Stimulated activated CD8-positive, alpha-beta memory T cell treated with anti-CD3 and anti-CD28 coated beads, Interleukin-15, amount 100 ng/mL, for 24 hours (primary cell): ENCODE measurements at regions not wholly inside any gene's neighbourhood (a gene's known extent, or its start where the extent isn't known, plus 50 kb on each side); places are given as distances from the start of the nearest gene placed in this dataset.
"Not testable (repeated sequence)": the region's sequence is repeated elsewhere in the genome, so short reads cannot be mapped to it uniquely, and the experiment has no call there.

Source experiments
- DNase-seq: peaks from one replicate; pipeline ENCODE4 v3.0.0-alpha.2; 2020; ENCODE audit warnings: low read depth

- no peak for DNase-seq
These were observed 309.8 kb upstream of the TMEM132C start for GRCh38 chr12:127957001-127957660.

GRCh38 chr12:127962303-127962702 is 304.7 kb upstream of the TMEM132C start:
- no peak for DNase-seq

- no peak for DNase-seq
These were observed 303.0 kb upstream of the TMEM132C start for GRCh38 chr12:127963933-127964332.

- DNase-seq, result no peak
These were observed 302.3 kb upstream of the TMEM132C start for GRCh38 chr12:127964717-127965116.

GRCh38 chr12:127966331-127966730 is 300.6 kb upstream of the TMEM132C start:
- no peak for DNase-seq

- DNase-seq, result no peak
These were observed 296.5 kb upstream of the TMEM132C start for GRCh38 chr12:127970491-127970890.

- no peak for DNase-seq
These were observed 286.4 kb upstream of the TMEM132C start for GRCh38 chr12:127980585-127980984.

- no peak for DNase-seq
These were observed 285.1 kb upstream of the TMEM132C start for GRCh38 chr12:127981875-127982274.

- DNase-seq, result not testable (repeated sequence)
These were observed 283.7 kb upstream of the TMEM132C start for GRCh38 chr12:127983213-127983791.

GRCh38 chr12:127984386-127985055 is 282.4 kb upstream of the TMEM132C start:
- DNase-seq, result no peak

- no peak for DNase-seq
These were observed 279.6 kb upstream of the TMEM132C start for GRCh38 chr12:127987199-127987901.

- DNase-seq, result no peak
These were observed 275.5 kb upstream of the TMEM132C start for GRCh38 chr12:127991485-127991884.

- no peak for DNase-seq
These were observed 268.0 kb upstream of the TMEM132C start for GRCh38 chr12:127998988-127999387.

- no peak for DNase-seq
These were observed 262.5 kb upstream of the TMEM132C start for GRCh38 chr12:128004383-128004938.

- DNase-seq, result no peak
These were observed 259.7 kb upstream of the TMEM132C start for GRCh38 chr12:128007250-128007649.

- DNase-seq, result no peak
These were observed 258.6 kb upstream of the TMEM132C start for GRCh38 chr12:128008341-128008740.

GRCh38 chr12:128009108-128009507 is 257.9 kb upstream of the TMEM132C start:
- DNase-seq, result no peak

- no peak for DNase-seq
These were observed 254.9 kb upstream of the TMEM132C start for GRCh38 chr12:128012110-128012509.

GRCh38 chr12:128015276-128015675 is 251.7 kb upstream of the TMEM132C start:
- no peak for DNase-seq

GRCh38 chr12:128018067-128018466 is 248.9 kb upstream of the TMEM132C start:
- DNase-seq, result no peak

GRCh38 chr12:128019996-128020544 is 246.9 kb upstream of the TMEM132C start:
- DNase-seq, result no peak

GRCh38 chr12:128021561-128021960 is 245.4 kb upstream of the TMEM132C start:
- no peak for DNase-seq
